Activated B cell treated with CpG ODN at 0.5 μM for 24 hours (primary cell): ENCODE measurements at regions not wholly inside any gene's neighbourhood (a gene's known extent, or its start where the extent isn't known, plus 50 kb on each side); places are given as distances from the start of the nearest gene placed in this dataset.

Experiments
- ATAC-seq: fragments of 200-7000 bp; cut with Tn5 transposase; one replicate; pipeline ENCODE4 v1.10.0; 2021; ENCODE audit warnings: low read depth, mild to moderate bottlenecking, moderate library complexity
- CTCF ChIA-PET: fragments of 350-600 bp; sonication (Branson Sonifier 250); formaldehyde crosslinking; loops from one replicate; lab custom pipeline; 2021; ENCODE audit warnings: antibody characterized with exemption; lab: Charles Lee
- POLR2A ChIA-PET: fragments of 350-600 bp; sonication (Branson Sonifier 250); formaldehyde crosslinking; loops from one replicate; lab custom pipeline; 2021; ENCODE audit warnings: antibody characterized with exemption; lab: Charles Lee
- DNase-seq: peaks from one replicate; pipeline ENCODE4 v3.0.0; 2022
- H3K27ac Mint-ChIP-seq: one replicate; pipeline ENCODE4 v1.8.0; 2020; ENCODE audit warnings: mixed read lengths
- H3K27me3 Mint-ChIP-seq: one replicate; pipeline ENCODE4 v1.8.0; 2021; ENCODE audit warnings: mixed read lengths
- H3K36me3 Mint-ChIP-seq: one replicate; pipeline ENCODE4 v1.8.0; 2021; ENCODE audit warnings: low read depth, mixed read lengths
- H3K4me1 Mint-ChIP-seq: one replicate; pipeline ENCODE4 v1.8.0; 2021; ENCODE audit warnings: mixed read lengths
- H3K4me3 Mint-ChIP-seq: one replicate; pipeline ENCODE4 v1.8.0; 2020; ENCODE audit warnings: mild to moderate bottlenecking, mixed read lengths
- H3K9me3 Mint-ChIP-seq: one replicate; pipeline ENCODE4 v1.8.0; 2020; ENCODE audit warnings: mixed read lengths
- CTCF ChIP-seq: fragments of 200-600 bp; IDR thresholded peaks from one replicate; pipeline ENCODE4 v1.8.0; 2022; ENCODE audit warnings: antibody characterized with exemption, mild to moderate bottlenecking
- intact Hi-C: fragments of 100-400 bp; cut with micrococcal nuclease; formaldehyde crosslinking; loops from one replicate; pipeline ENCODE4 v1.15.1; 2024

DNA sequence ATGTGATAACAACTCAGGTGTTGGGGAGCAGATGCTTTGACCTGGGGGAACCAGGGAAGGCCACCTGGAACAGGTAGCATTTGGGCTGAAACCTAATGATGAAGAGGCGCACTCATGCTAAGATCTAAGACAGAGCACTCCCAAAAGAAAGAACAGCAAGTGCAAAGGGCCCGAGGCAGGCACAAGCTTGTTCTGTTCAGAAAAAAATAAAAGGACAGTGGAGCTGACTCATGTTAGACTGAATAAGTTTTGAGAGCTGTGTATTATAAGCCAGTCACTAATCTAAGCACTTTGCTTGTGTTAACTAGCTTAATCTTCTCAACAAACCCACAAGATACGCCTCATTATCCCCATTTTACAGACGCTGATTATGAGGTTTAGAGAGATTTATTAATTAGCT lies 90.1 kb downstream of the MATN1 start:
- H3K27me3 Mint-ChIP-seq = peaks cover 15% of the 10 kb centered on the region
- H3K4me1 Mint-ChIP-seq = no peaks in the 10 kb centered on the region
- ChIA-PET CTCF (no interaction called here), POLR2A (no interaction called here)
- H3K4me3 Mint-ChIP-seq = no peak overlapping the region
- intact Hi-C loops = no loop called here
- no peak for TF ChIP-seq CTCF
- DNase-seq = no peak
- H3K27ac Mint-ChIP-seq = no peak overlapping the region
- H3K9me3 Mint-ChIP-seq = no peaks in the 10 kb centered on the region
- ATAC-seq = no peak
- no peaks in the 10 kb centered on the region for H3K36me3 Mint-ChIP-seq

- Mint-ChIP-seq H3K27ac (no peak overlapping the region), H3K9me3 (peaks cover 2% of the 10 kb centered on the region), H3K4me1 (no peaks in the 10 kb centered on the region), H3K4me3 (no peak overlapping the region), H3K36me3 (no peaks in the 10 kb centered on the region), H3K27me3 (peaks cover 18% of the 10 kb centered on the region)
- no peak for DNase-seq
- no peak for TF ChIP-seq CTCF
- intact Hi-C loops = no loop called here
- ChIA-PET CTCF (no interaction called here), POLR2A (no interaction called here)
- ATAC-seq = no peak
These were observed 90.9 kb downstream of the MATN1 start for GRCh38 chr1:30632481-30632880.

DNA sequence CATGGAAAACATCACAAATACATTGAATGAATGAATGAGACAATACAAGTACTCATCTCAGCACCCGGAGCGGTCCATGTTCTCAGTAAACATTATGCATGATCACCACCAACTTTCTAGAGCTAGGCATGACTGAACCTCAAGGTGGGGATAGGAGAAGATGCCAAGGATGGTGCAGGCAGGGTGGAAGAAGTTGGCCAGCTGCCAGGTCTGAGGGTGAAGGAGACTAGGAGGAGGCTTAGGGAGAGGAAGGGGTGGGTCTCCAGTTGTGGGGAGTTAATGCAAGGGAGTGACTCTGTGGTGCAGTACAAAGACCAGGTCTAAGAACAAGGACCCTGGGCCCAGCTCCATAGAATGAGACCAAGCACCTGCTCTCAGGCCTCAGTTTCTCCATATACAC lies 91.7 kb downstream of the MATN1 start:
- Mint-ChIP-seq H3K36me3 (no peaks in the 10 kb centered on the region), H3K4me3 (no peak overlapping the region), H3K9me3 (peaks cover 6% of the 10 kb centered on the region), H3K4me1 (no peaks in the 10 kb centered on the region), H3K27me3 (peaks cover 16% of the 10 kb centered on the region), H3K27ac (no peak overlapping the region)
- POLR2A ChIA-PET = interaction anchor here (0.6 kb wide), 1 partner anchor 453 kb away, joined by 4 read pairs; no protein-coding TSS in a partner anchor
- CTCF ChIA-PET = no interaction called here
- no peak for TF ChIP-seq CTCF
- no peak for DNase-seq
- ATAC-seq = no peak
- intact Hi-C loops = no loop called here

DNA sequence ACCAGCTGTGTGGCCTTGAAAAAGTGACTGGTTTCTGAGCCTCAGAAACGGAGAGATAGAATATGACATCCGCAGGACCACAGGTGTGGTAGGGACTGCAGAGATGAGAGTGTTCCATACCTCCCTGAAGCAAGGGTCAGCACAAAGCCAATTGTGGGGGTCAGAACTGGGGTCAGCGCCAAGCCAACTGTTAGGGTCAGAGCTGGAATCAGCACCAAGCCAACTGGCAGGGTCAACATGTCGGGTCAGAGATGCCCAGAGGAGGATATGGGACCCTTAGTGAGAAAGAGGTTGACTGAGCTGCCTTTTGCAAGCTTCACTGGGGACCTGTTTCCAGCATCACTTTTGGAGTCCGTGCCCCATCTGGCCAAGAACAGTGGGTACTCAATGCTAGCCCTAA lies 93.9 kb downstream of the MATN1 start:
- H3K36me3 Mint-ChIP-seq = no peaks in the 10 kb centered on the region
- peaks cover 8% of the 10 kb centered on the region for H3K9me3 Mint-ChIP-seq
- ChIA-PET POLR2A (no interaction called here), CTCF (no interaction called here)
- intact Hi-C loops = no loop called here
- no peaks in the 10 kb centered on the region for H3K4me1 Mint-ChIP-seq
- no peak overlapping the region for H3K4me3 Mint-ChIP-seq
- ATAC-seq (no peak), DNase-seq (no peak)
- TF ChIP-seq CTCF = no peak
- H3K27ac Mint-ChIP-seq = no peak overlapping the region
- H3K27me3 Mint-ChIP-seq = peaks cover 16% of the 10 kb centered on the region

GRCh38 chr1:30627994-30628393 lies 95.4 kb downstream of the MATN1 start:
- CTCF ChIA-PET = no interaction called here
- intact Hi-C loops = no loop called here
- Mint-ChIP-seq H3K4me1 (no peaks in the 10 kb centered on the region), H3K9me3 (peaks cover 20% of the 10 kb centered on the region), H3K27ac (no peak overlapping the region), H3K36me3 (no peaks in the 10 kb centered on the region), H3K4me3 (no peak overlapping the region), H3K27me3 (peaks cover 16% of the 10 kb centered on the region)
- no peak for TF ChIP-seq CTCF
- no peak for ATAC-seq
- DNase-seq = no peak
- POLR2A ChIA-PET = no interaction called here
